ENCODE measurements at regions not wholly inside any gene's neighbourhood (a gene's known extent, or its start where the extent isn't known, plus 50 kb on each side); places are given as distances from the start of the nearest gene placed in this dataset.

- H3K27ac ChIP-seq (ENCODE audit: low read depth, low read length, poor library complexity, severe bottlenecking) = no peak overlapping the region
Measured at GRCh38 chr6:139712830-139713229, 338.4 kb upstream of the CITED2 start.

GRCh38 chr6:139711804-139712585, 337.5 kb upstream of the CITED2 start:
- TF ChIP-seq EZH2 (IDR thresholded peaks at IDR 0.05; ENCODE audit: borderline replicate concordance, low read length) (no peak), CTCF (IDR thresholded peaks at IDR 0.05; ENCODE audit: low read length) (no peak)
- Histone ChIP-seq H3K9ac (ENCODE audit: low read length) (no peak overlapping the region), H3K9me2 (ENCODE audit: low read depth, low read length) (no peaks in the 10 kb centered on the region), H3F3A (ENCODE audit: insufficient read depth, low read length) (no peaks in the 10 kb centered on the region), H3K36me3 (ENCODE audit: insufficient read depth, low read length) (no peaks in the 10 kb centered on the region), H2AFZ (ENCODE audit: low read length) (no peak overlapping the region), H4K20me1 (ENCODE audit: insufficient read depth, low read length) (no peaks in the 10 kb centered on the region), H3K9me3 (ENCODE audit: low read length) (no peaks in the 10 kb centered on the region), H3K4me3 (ENCODE audit: low read depth, low read length, poor library complexity, severe bottlenecking) (no peak overlapping the region), H3K4me2 (ENCODE audit: low read length) (no peak overlapping the region), H3K79me2 (ENCODE audit: insufficient read depth, low read length) (no peaks in the 10 kb centered on the region), H3K27ac (ENCODE audit: low read depth, low read length, poor library complexity, severe bottlenecking) (no peak overlapping the region), H3K4me1 (ENCODE audit: insufficient read depth, low read length, severe bottlenecking) (no peaks in the 10 kb centered on the region), H3K27me3 (ENCODE audit: insufficient read depth, low read length) (no peaks in the 10 kb centered on the region)

More at GRCh38 chr6:139712830-139713229, 338.4 kb upstream of the CITED2 start:
- TF ChIP-seq CTCF (IDR thresholded peaks at IDR 0.05; ENCODE audit: low read length) (no peak), EZH2 (IDR thresholded peaks at IDR 0.05; ENCODE audit: borderline replicate concordance, low read length) (no peak)
- Histone ChIP-seq H3F3A (ENCODE audit: insufficient read depth, low read length) (no peaks in the 10 kb centered on the region), H4K20me1 (ENCODE audit: insufficient read depth, low read length) (no peaks in the 10 kb centered on the region), H3K9me2 (ENCODE audit: low read depth, low read length) (no peaks in the 10 kb centered on the region), H3K4me3 (ENCODE audit: low read depth, low read length, poor library complexity, severe bottlenecking) (no peak overlapping the region), H3K4me1 (ENCODE audit: insufficient read depth, low read length, severe bottlenecking) (no peaks in the 10 kb centered on the region), H3K79me2 (ENCODE audit: insufficient read depth, low read length) (no peaks in the 10 kb centered on the region), H3K9me3 (ENCODE audit: low read length) (no peaks in the 10 kb centered on the region), H3K4me2 (ENCODE audit: low read length) (no peak overlapping the region), H2AFZ (ENCODE audit: low read length) (no peak overlapping the region), H3K9ac (ENCODE audit: low read length) (no peak overlapping the region), H3K36me3 (ENCODE audit: insufficient read depth, low read length) (no peaks in the 10 kb centered on the region), H3K27me3 (ENCODE audit: insufficient read depth, low read length) (no peaks in the 10 kb centered on the region)

- Histone ChIP-seq H3K27me3 (ENCODE audit: insufficient read depth, low read length) (no peaks in the 10 kb centered on the region), H3K9me3 (ENCODE audit: low read length) (no peaks in the 10 kb centered on the region), H3K79me2 (ENCODE audit: insufficient read depth, low read length) (no peaks in the 10 kb centered on the region), H3K36me3 (ENCODE audit: insufficient read depth, low read length) (no peaks in the 10 kb centered on the region), H3K4me3 (ENCODE audit: low read depth, low read length, poor library complexity, severe bottlenecking) (no peak overlapping the region), H3K9ac (ENCODE audit: low read length) (no peak overlapping the region), H3K4me1 (ENCODE audit: insufficient read depth, low read length, severe bottlenecking) (no peaks in the 10 kb centered on the region), H3K4me2 (ENCODE audit: low read length) (no peak overlapping the region), H3F3A (ENCODE audit: insufficient read depth, low read length) (no peaks in the 10 kb centered on the region), H2AFZ (ENCODE audit: low read length) (no peak overlapping the region), H3K9me2 (ENCODE audit: low read depth, low read length) (no peaks in the 10 kb centered on the region), H3K27ac (ENCODE audit: low read depth, low read length, poor library complexity, severe bottlenecking) (no peak overlapping the region), H4K20me1 (ENCODE audit: insufficient read depth, low read length) (no peaks in the 10 kb centered on the region)
- TF ChIP-seq CTCF (IDR thresholded peaks at IDR 0.05; ENCODE audit: low read length) (no peak), EZH2 (IDR thresholded peaks at IDR 0.05; ENCODE audit: borderline replicate concordance, low read length) (no peak)
Measured at GRCh38 chr6:139710556-139710955, 336.1 kb upstream of the CITED2 start.
